ENCODE measurements at regions not wholly inside any gene's neighbourhood (a gene's known extent, or its start where the extent isn't known, plus 50 kb on each side); places are given as distances from the start of the nearest gene placed in this dataset.
A peak's percentile ranks its signal among the peaks of the same experiment; 100 is the strongest.

- no peak overlapping the region for H3K9ac ChIP-seq (ENCODE audit: low read length)
- no peak for TF ChIP-seq SRF (IDR thresholded peaks at IDR 0.05; ENCODE audit: low read depth)
- TF ChIP-seq EGR1 (IDR thresholded peaks at IDR 0.05; ENCODE audit: low read depth) = no peak
- no peak for TF ChIP-seq YY1 (IDR thresholded peaks at IDR 0.05; ENCODE audit: extremely low read depth, insufficient replicate concordance, low read depth, low read length)
- TF ChIP-seq POLR2AphosphoS5 (IDR thresholded peaks at IDR 0.05; ENCODE audit: low read depth, low read length) = no peak
- no peak for TF ChIP-seq EZH2 (IDR thresholded peaks at IDR 0.05)
- TF ChIP-seq ELF1 (IDR thresholded peaks at IDR 0.05; ENCODE audit: borderline replicate concordance, low read depth) = no peak
- no peak for TF ChIP-seq TCF7L2 (IDR thresholded peaks at IDR 0.05; ENCODE audit: borderline replicate concordance, extremely low read depth, insufficient read depth, insufficient read length)
- no peak for TF ChIP-seq CEBPB (IDR thresholded peaks at IDR 0.05; ENCODE audit: low read depth)
- no peak for ATAC-seq
- H3K79me2 ChIP-seq (ENCODE audit: insufficient read depth, low read length) = no peaks in the 10 kb centered on the region
- H3K4me3 ChIP-seq (replicated peaks in 1 of 2; ENCODE audit: low read depth in 1 of 2, low read length in 2 of 2) = no peak overlapping the region
- intact Hi-C loops (cut with micrococcal nuclease) = loop anchor here (10.0 kb wide), 1 partner anchor 214 kb away; no protein-coding TSS in a partner anchor
- ChIA-PET POLR2A (no interaction called here), RAD21 (ENCODE audit: low non-redundant PET in 1 of 2, low total read pairs in 2 of 2, uncharacterized antibody in 2 of 2, unreplicated experiment in 2 of 2) (no interaction called here), CTCF (no interaction called here)
- H3K27ac ChIP-seq (ENCODE audit: low read depth, low read length) = no peak overlapping the region
- no peak for DNase-seq (ENCODE audit: low read depth, low spot score)
- H3K36me3 ChIP-seq (ENCODE audit: control insufficient read depth in 1 of 2, insufficient read depth in 2 of 2, low read length in 2 of 2) = no peaks in the 10 kb centered on the region
- H4K20me1 ChIP-seq (ENCODE audit: insufficient read depth) = no peaks in the 10 kb centered on the region
- H3K9me3 ChIP-seq (ENCODE audit: control insufficient read depth in 1 of 2, insufficient read depth in 1 of 2, low read depth in 1 of 2, low read length in 2 of 2) = no peaks in the 10 kb centered on the region
- H3K27me3 ChIP-seq (ENCODE audit: insufficient read depth, low read length) = peaks cover 35% of the 10 kb centered on the region; the same call in 1 of the 2 replicates
- H3K4me2 ChIP-seq (ENCODE audit: low read length) = no peak overlapping the region
- no peak overlapping the region for H2AFZ ChIP-seq (ENCODE audit: low read depth, low read length, poor library complexity, severe bottlenecking)
- BruUV-seq (replicated peaks) = no TSS peak
- no peaks in the 10 kb centered on the region for H3K9me2 ChIP-seq (ENCODE audit: insufficient read depth)
- H3K4me1 ChIP-seq (ENCODE audit: control insufficient read depth in 1 of 2, insufficient read depth in 2 of 2, low read length in 2 of 2) = no peaks in the 10 kb centered on the region
These were observed 239.9 kb upstream of the ZNF32 start for GRCh38 chr10:43888586-43888985.

DNA sequence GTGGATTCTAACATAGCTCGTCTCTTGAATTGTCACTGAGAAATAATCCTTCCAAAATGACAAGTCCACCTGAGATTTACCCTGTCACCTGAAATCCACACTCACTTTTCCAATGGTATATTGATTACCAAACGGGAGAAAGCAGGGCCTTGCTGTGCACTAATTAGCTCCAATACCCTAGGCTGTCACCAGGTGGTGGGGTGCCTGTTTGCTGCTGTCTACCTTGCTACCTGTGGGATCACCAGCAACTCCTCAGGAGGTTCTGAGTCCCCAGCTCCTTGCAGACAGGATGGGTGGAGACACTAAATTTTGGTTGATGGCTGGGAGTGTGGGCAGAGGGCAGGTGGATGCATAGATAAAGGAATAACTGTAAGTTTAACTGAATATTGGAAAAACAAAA is 237.2 kb upstream of the ZNF32 start:
- Histone ChIP-seq H3K9me3 (ENCODE audit: control insufficient read depth in 1 of 2, insufficient read depth in 1 of 2, low read depth in 1 of 2, low read length in 2 of 2) (no peaks in the 10 kb centered on the region), H3K4me1 (ENCODE audit: control insufficient read depth in 1 of 2, insufficient read depth in 2 of 2, low read length in 2 of 2) (no peaks in the 10 kb centered on the region), H2AFZ (ENCODE audit: low read depth, low read length, poor library complexity, severe bottlenecking) (no peak overlapping the region), H3K36me3 (ENCODE audit: control insufficient read depth in 1 of 2, insufficient read depth in 2 of 2, low read length in 2 of 2) (no peaks in the 10 kb centered on the region), H4K20me1 (ENCODE audit: insufficient read depth) (no peaks in the 10 kb centered on the region), H3K4me3 (replicated peaks in 1 of 2; ENCODE audit: low read depth in 1 of 2, low read length in 2 of 2) (no peak overlapping the region), H3K79me2 (ENCODE audit: insufficient read depth, low read length) (no peaks in the 10 kb centered on the region), H3K9ac (ENCODE audit: low read length) (no peak overlapping the region), H3K27ac (ENCODE audit: low read depth, low read length) (no peak overlapping the region), H3K27me3 (ENCODE audit: insufficient read depth, low read length) (peaks cover 49% of the 10 kb centered on the region), H3K4me2 (ENCODE audit: low read length) (no peak overlapping the region), H3K9me2 (ENCODE audit: insufficient read depth) (no peaks in the 10 kb centered on the region)
- intact Hi-C loops (cut with micrococcal nuclease) = loop anchor here (10.0 kb wide), 1 partner anchor 211 kb away; no protein-coding TSS in a partner anchor
- TF ChIP-seq, protein P1, sequence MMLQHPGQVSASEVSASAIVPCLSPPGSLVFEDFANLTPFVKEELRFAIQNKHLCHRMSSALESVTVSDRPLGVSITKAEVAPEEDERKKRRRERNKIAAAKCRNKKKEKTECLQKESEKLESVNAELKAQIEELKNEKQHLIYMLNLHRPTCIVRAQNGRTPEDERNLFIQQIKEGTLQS (IDR thresholded peaks at IDR 0.05) = no peak
- TF ChIP-seq RAD21 (IDR thresholded peaks at IDR 0.05; ENCODE audit: low read depth) = 0 out of 2 replicates have a peak, but pooled peaks have one; percentile 12
- TF ChIP-seq SRF (IDR thresholded peaks at IDR 0.05; ENCODE audit: low read depth) = no peak
- peak in 2 of 3 experiments; percentile 20 to 37; a peak in 3 of 6 replicates for TF ChIP-seq CTCF (IDR thresholded peaks at IDR 0.05 in 2 of 3, conservative IDR thresholded peaks at IDR 0.05 in 1 of 3; ENCODE audit: borderline replicate concordance in 1 of 3, insufficient read depth in 1 of 3, low read depth in 2 of 3, low read length in 2 of 3)
- ChIA-PET CTCF (interaction anchor here (1.0 kb wide), 1 partner anchor 501 kb away, joined by 3 read pairs; no protein-coding TSS in a partner anchor), RAD21 (ENCODE audit: low non-redundant PET in 1 of 2, low total read pairs in 2 of 2, uncharacterized antibody in 2 of 2, unreplicated experiment in 2 of 2) (no interaction called here), POLR2A (no interaction called here)
- DNase-seq (ENCODE audit: low read depth, low spot score) (no peak), ATAC-seq (peak; percentile 59; the same call in 1 of the 2 replicates)
- BruUV-seq (replicated peaks) = no TSS peak

All from HCT116 (cell line).